H1 (cell line): ENCODE measurements at regions not wholly inside any gene's neighbourhood (a gene's known extent, or its start where the extent isn't known, plus 50 kb on each side); places are given as distances from the start of the nearest gene placed in this dataset.

Experiments
- CTCF ChIA-PET: fragments of 300-600 bp; sonication (Branson Sonifier 250); formaldehyde crosslinking; loops from one replicate; lab custom pipeline; 2021; ENCODE audit not compliant: partially characterized antibody; lab: Charles Lee
- POLR2A ChIA-PET: fragments of 300-600 bp; sonication (Branson Sonifier 250); formaldehyde crosslinking; loops from one replicate; lab custom pipeline; 2021; ENCODE audit warnings: inconsistent platforms; ENCODE audit not compliant: partially characterized antibody; lab: Charles Lee
- DNase-seq, 2 experiments: peaks; one replicate each; pipeline versions ENCODE4 v3.0.0 to v3.0.0-alpha.2; 2010 to 2022; ENCODE audit warnings: low spot score in 2 of 2, low read depth in 1 of 2, mixed read lengths in 1 of 2
- FAIRE-seq: peaks from 2 replicates; lab custom pipeline; 2011; peaks lifted over from hg19 to GRCh38; lab: Jason Lieb, UNC
- H2AFZ ChIP-seq: 2 replicates; pipeline ENCODE4 v1.8.1; 2012; ENCODE audit warnings: low read length, inconsistent platforms
- H2AK5ac ChIP-seq: 2 replicates; pipeline ENCODE4 v1.6.1; 2013; ENCODE audit warnings: low read depth, low read length
- H2BK120ac ChIP-seq: replicated peaks from 2 replicates; pipeline ENCODE3; 2013; ENCODE audit warnings: low read depth, low read length, inconsistent platforms
- H2BK12ac ChIP-seq: 2 replicates; pipeline ENCODE4 v1.6.1; 2013; ENCODE audit warnings: low read depth, low read length
- H2BK15ac ChIP-seq: 2 replicates; pipeline ENCODE4 v1.6.1; 2013; ENCODE audit warnings: low read length
- H2BK20ac ChIP-seq: 2 replicates; pipeline ENCODE4 v1.6.1; 2013; ENCODE audit warnings: low read length
- H2BK5ac ChIP-seq: 2 replicates; pipeline ENCODE4 v1.6.1; 2013; ENCODE audit warnings: low read depth, low read length
- H3K14ac ChIP-seq: 2 replicates; pipeline ENCODE4 v1.6.1; 2013; ENCODE audit warnings: inconsistent platforms; ENCODE audit not compliant: insufficient read length
- H3K18ac ChIP-seq: 2 replicates; pipeline ENCODE4 v1.6.1; 2013; ENCODE audit warnings: low read length; ENCODE audit errors: extremely low read depth
- H3K23ac ChIP-seq: 2 replicates; pipeline ENCODE4 v1.6.1; 2013; ENCODE audit warnings: inconsistent platforms; ENCODE audit not compliant: insufficient read length
- H3K23me2 ChIP-seq: 2 replicates; pipeline ENCODE4 v1.6.1; 2013; ENCODE audit warnings: low read depth, low read length
- H3K27ac ChIP-seq: 2 replicates; pipeline ENCODE4 v1.6.1; 2011; ENCODE audit warnings: low read depth, low read length, inconsistent platforms
- H3K27me3 ChIP-seq, 4 experiments: replicated peaks in 1 of 4; 1 replicate in 1 of 4; 2 replicates in 3 of 4; pipeline versions ENCODE4 v1.6.1 to v1.8.1; 2011 to 2013; ENCODE audit warnings: low read length in 3 of 4, mild to moderate bottlenecking in 3 of 4, inconsistent platforms in 2 of 4, mixed read lengths in 2 of 4, moderate library complexity in 1 of 4; ENCODE audit not compliant: control insufficient read depth in 3 of 4, insufficient read depth in 3 of 4; ENCODE audit errors: extremely low read depth in 1 of 4
- H3K36me3 ChIP-seq, 4 experiments: 2 replicates each; pipeline versions ENCODE4 v1.6.1 to v1.8.1; 2011 to 2013; ENCODE audit warnings: mild to moderate bottlenecking in 4 of 4, low read length in 3 of 4, moderate library complexity in 2 of 4, control low read depth in 1 of 4, inconsistent platforms in 1 of 4; ENCODE audit not compliant: insufficient read depth in 4 of 4, control insufficient read depth in 2 of 4
- H3K4ac ChIP-seq: replicated peaks from 2 replicates; pipeline ENCODE3; 2013; ENCODE audit warnings: low read length, low read depth, mixed read lengths, inconsistent platforms; ENCODE audit not compliant: insufficient read length
- H3K4me1 ChIP-seq, 4 experiments: replicated peaks in 1 of 4; 1 replicate in 1 of 4; 2 replicates in 3 of 4; pipeline versions ENCODE4 v1.6.1 to v1.8.1; 2011 to 2013; ENCODE audit warnings: low read length in 3 of 4, inconsistent platforms in 2 of 4, mixed read lengths in 1 of 4; ENCODE audit not compliant: insufficient read depth in 4 of 4, control insufficient read depth in 3 of 4
- H3K4me2 ChIP-seq, 2 experiments: 2 replicates each; pipeline versions ENCODE4 v1.6.1 to v1.8.1; 2011 to 2013; ENCODE audit warnings: low read depth in 2 of 2, low read length in 2 of 2, control low read depth in 1 of 2, inconsistent platforms in 1 of 2, mild to moderate bottlenecking in 1 of 2; ENCODE audit not compliant: insufficient read depth in 1 of 2
- H3K4me3 ChIP-seq, 4 experiments: fragments of 200-600, 300-600 bp in 1 of 4; sonication (generic), shearing (Covaris generic), sonication (Bioruptor Twin) in 1 of 4; 2 replicates each; pipeline versions ENCODE4 v1.5.1 to v1.8.1; 2011 to 2016; ENCODE audit warnings: low read length in 4 of 4, low read depth in 3 of 4, control low read depth in 2 of 4, inconsistent platforms in 2 of 4, mild to moderate bottlenecking in 2 of 4, mixed read lengths in 1 of 4, moderate library complexity in 1 of 4; ENCODE audit not compliant: insufficient read depth in 2 of 4; ENCODE audit errors: extremely low read depth in 1 of 4
- H3K56ac ChIP-seq: replicated peaks from 2 replicates; pipeline ENCODE3; 2013; ENCODE audit warnings: low read depth, mild to moderate bottlenecking, mixed read lengths, low read length, inconsistent platforms; ENCODE audit not compliant: insufficient read length
- H3K79me1 ChIP-seq: 2 replicates; pipeline ENCODE4 v1.6.1; 2013; ENCODE audit warnings: low read depth, low read length, control low read depth
- H3K79me2 ChIP-seq, 2 experiments: 2 replicates each; pipeline versions ENCODE4 v1.6.1 to v1.8.1; 2012 to 2013; ENCODE audit warnings: low read length in 2 of 2, mild to moderate bottlenecking in 2 of 2, inconsistent platforms in 1 of 2; ENCODE audit not compliant: insufficient read depth in 2 of 2, control insufficient read depth in 1 of 2
- H3K9ac ChIP-seq, 4 experiments: replicated peaks in 1 of 4; 1 replicate in 1 of 4; 2 replicates in 3 of 4; pipeline versions ENCODE4 v1.6.1 to v1.8.1; 2011 to 2013; ENCODE audit warnings: low read depth in 3 of 4, low read length in 3 of 4, control low read depth in 2 of 4, mild to moderate bottlenecking in 2 of 4, moderate library complexity in 2 of 4, inconsistent platforms in 1 of 4; ENCODE audit errors: extremely low read depth in 1 of 4
- H3K9me3 ChIP-seq, 2 experiments: 2 replicates each; pipeline versions ENCODE4 v1.6.1 to v1.8.1; 2012 to 2013; ENCODE audit warnings: mild to moderate bottlenecking in 2 of 2, moderate library complexity in 2 of 2, control low read depth in 1 of 2, inconsistent platforms in 1 of 2, low read depth in 1 of 2, low read length in 1 of 2, mixed read lengths in 1 of 2; ENCODE audit not compliant: insufficient read depth in 2 of 2
- H4K20me1 ChIP-seq, 2 experiments: replicated peaks in 1 of 2; 2 replicates each; pipeline versions ENCODE3 to v1.8.1; 2011 to 2013; ENCODE audit warnings: inconsistent platforms in 2 of 2, low read length in 2 of 2, mild to moderate bottlenecking in 1 of 2; ENCODE audit not compliant: insufficient read depth in 2 of 2, control insufficient read depth in 1 of 2
- H4K5ac ChIP-seq: 2 replicates; pipeline ENCODE4 v1.6.1; 2013; ENCODE audit warnings: low read length, low read depth, mixed read lengths, inconsistent platforms; ENCODE audit not compliant: insufficient read length
- H4K8ac ChIP-seq: 2 replicates; pipeline ENCODE4 v1.8.0; 2013; ENCODE audit warnings: mild to moderate bottlenecking, moderate library complexity, low read length, inconsistent platforms; ENCODE audit not compliant: insufficient read depth; ENCODE audit errors: extremely low read depth
- H4K91ac ChIP-seq: replicated peaks from 2 replicates; pipeline ENCODE3; 2013; ENCODE audit warnings: low read length, mixed read lengths, inconsistent platforms; ENCODE audit not compliant: insufficient read length
- BACH1 ChIP-seq: IDR thresholded peaks from 2 replicates; pipeline ENCODE4 v1.6.1; 2012; ENCODE audit warnings: low read length, improper control_type of control experiment
- CEBPB ChIP-seq: IDR thresholded peaks from 2 replicates; pipeline ENCODE4 v1.6.1; 2012; ENCODE audit warnings: low read depth, low read length
- CHD1 ChIP-seq: IDR thresholded peaks from 2 replicates; pipeline ENCODE4 v1.6.1; 2012; ENCODE audit warnings: low read depth, low read length, improper control_type of control experiment
- E2F6 ChIP-seq: IDR thresholded peaks from 2 replicates; pipeline ENCODE4 v1.6.1; 2012; ENCODE audit warnings: inconsistent platforms
- GTF2F1 ChIP-seq: IDR thresholded peaks from 2 replicates; pipeline ENCODE4 v1.6.1; 2012; ENCODE audit warnings: low read depth, low read length, improper control_type of control experiment, borderline replicate concordance
- PHF8 ChIP-seq: fragments of 200-600 bp; sonication (generic); conservative IDR thresholded peaks from 2 replicates; pipeline ENCODE4 v1.7.1; 2012; ENCODE audit warnings: low read depth, mild to moderate bottlenecking, inconsistent platforms, low read length, moderate library complexity
- ZNF274 ChIP-seq: IDR thresholded peaks from 2 replicates; pipeline ENCODE4 v1.7.0; 2012; ENCODE audit warnings: low read length, borderline replicate concordance; ENCODE audit errors: extremely low read depth
- WGBS, 2 experiments: shearing (Covaris generic) in 1 of 2; methylation state at CpG; one replicate each; pipeline versions ENCODE4 v1.1.6 to v1.1.7; 2013 to 2015; ENCODE audit warnings: low lambda C conversion rate in 2 of 2, mixed read lengths in 2 of 2, inconsistent platforms in 1 of 2, low coverage in 1 of 2, missing lambda C conversion rate in 1 of 2; ENCODE audit not compliant: insufficient replicate concordance in 2 of 2, insufficient coverage in 1 of 2, insufficient read length in 1 of 2; ENCODE audit errors: extremely low coverage in 1 of 2, missing lambda C conversion rate in 1 of 2; 5-methylcytosine and 5-hydroxymethylcytosine counted together

- Histone ChIP-seq H3K56ac (no peak overlapping the region), H4K91ac (no peak overlapping the region), H3K14ac (no peak overlapping the region), H2BK12ac (no peak overlapping the region), H2BK15ac (no peak overlapping the region), H2AK5ac (no peak overlapping the region), H3K36me3 (no peaks in the 10 kb centered on the region), H3K27ac (no peak overlapping the region), H3K9ac (no peak overlapping the region), H3K79me1 (no peaks in the 10 kb centered on the region), H3K79me2 (no peaks in the 10 kb centered on the region), H3K9me3 (no peaks in the 10 kb centered on the region), H3K4me3 (no peak overlapping the region), H2BK120ac (no peak overlapping the region), H4K20me1 (no peaks in the 10 kb centered on the region), H3K27me3 (no peaks in the 10 kb centered on the region), H3K4me2 (no peak overlapping the region), H4K8ac (no peak overlapping the region), H3K23me2 (no peaks in the 10 kb centered on the region), H2BK20ac (no peak overlapping the region), H2BK5ac (no peak overlapping the region), H3K18ac (no peak overlapping the region), H2AFZ (no peak overlapping the region), H3K23ac (no peak overlapping the region), H4K5ac (no peak overlapping the region), H3K4me1 (no peaks in the 10 kb centered on the region), H3K4ac (no peak overlapping the region)
- ChIA-PET CTCF (interaction anchor here (2.5 to 19.0 kb wide), 4 partner anchors 9 to 154 kb away, joined by 13 to 424 read pairs (median 22); no protein-coding TSS in a partner anchor), POLR2A (no interaction called here)
- DNase-seq (no peak), FAIRE-seq (no peak)
- WGBS, 2 experiments, result 87% methylated on average over 4 of the region's 4 CpGs; no CpG with 5 or more reads in 1 of the 2 experiments
- TF ChIP-seq GTF2F1 (no peak), BACH1 (no peak), CHD1 (no peak), E2F6 (no peak), ZNF274 (no peak), CEBPB (no peak), PHF8 (no peak)
Measured at GRCh38 chr16:51820176-51820575, 669.1 kb upstream of the SALL1 start.
